ENCODE measurements at regions not wholly inside any gene's neighbourhood (a gene's known extent, or its start where the extent isn't known, plus 50 kb on each side); places are given as distances from the start of the nearest gene placed in this dataset.

DNA sequence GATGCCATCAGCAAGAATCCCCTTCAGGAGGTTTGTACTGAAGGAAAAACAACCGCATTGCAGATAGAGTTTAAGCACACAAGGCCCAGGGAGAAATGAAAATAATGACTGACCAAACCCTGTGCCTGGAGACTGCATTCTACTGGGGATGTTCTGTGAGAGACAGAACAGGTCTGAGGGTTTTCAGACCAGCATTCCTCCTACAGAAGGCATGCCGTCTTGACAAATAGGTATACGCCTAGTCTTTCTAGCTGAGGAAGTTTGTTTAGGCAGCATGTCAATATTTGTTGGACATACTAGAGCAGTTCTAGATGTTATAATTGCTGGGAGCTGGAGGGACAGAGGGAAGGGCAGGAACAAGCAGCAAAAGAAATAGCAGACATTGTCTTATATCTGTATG lies 68.4 kb upstream of the SCOC start:
- H3K4me1 Mint-ChIP-seq, result no peaks in the 10 kb centered on the region
- CTCF ChIA-PET, result no interaction called here
- Histone ChIP-seq H3K9me3 (ENCODE audit: low read length) (no peaks in the 10 kb centered on the region), H3K27ac (ENCODE audit: low read depth, low read length) (no peak overlapping the region), H3K36me3 (ENCODE audit: insufficient read depth, low read length) (no peaks in the 10 kb centered on the region), H3K27me3 (ENCODE audit: insufficient read depth, low read length, poor library complexity, severe bottlenecking) (no peaks in the 10 kb centered on the region), H3K4me1 (ENCODE audit: insufficient read depth, low read length) (no peaks in the 10 kb centered on the region), H3K4me3 (ENCODE audit: low read length) (no peak overlapping the region)
- no peak overlapping the region for H3K27ac Mint-ChIP-seq
- peaks cover 9 to 21% of the 10 kb centered on the region in 2 donors for H3K27me3 Mint-ChIP-seq
- no peak overlapping the region for H3K4me3 Mint-ChIP-seq
- H3K36me3 Mint-ChIP-seq, result no peaks in the 10 kb centered on the region
- no peaks in the 10 kb centered on the region for H3K9me3 Mint-ChIP-seq
- no peak for DNase-seq
- POLR2A ChIA-PET, result no interaction called here

DNA sequence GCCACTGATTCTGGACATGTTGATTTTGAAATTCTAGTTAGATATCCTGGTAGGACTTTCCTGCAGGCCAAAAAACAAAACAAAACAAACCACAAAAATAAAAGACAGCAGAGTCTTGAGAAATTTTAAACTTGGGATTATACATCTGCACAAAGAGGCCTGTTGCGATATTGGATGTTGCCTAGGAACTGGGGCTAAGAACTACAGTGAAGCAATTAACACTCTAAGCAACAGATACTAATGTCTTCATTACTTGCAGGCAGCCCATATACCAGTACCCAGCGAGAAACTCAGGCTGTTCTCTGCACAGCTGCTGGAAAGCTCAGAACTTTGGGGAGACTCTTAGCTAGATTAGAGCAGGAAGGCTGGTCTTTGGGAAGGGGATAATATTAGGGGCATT lies 69.1 kb upstream of the SCOC start:
- no peak overlapping the region for H3K27ac ChIP-seq (ENCODE audit: low read depth, low read length)
- no peaks in the 10 kb centered on the region for H3K36me3 ChIP-seq (ENCODE audit: insufficient read depth, low read length)
- H3K9me3 ChIP-seq (ENCODE audit: low read length), result no peaks in the 10 kb centered on the region
- H3K4me3 ChIP-seq (ENCODE audit: low read length), result no peak overlapping the region
- H3K27me3 ChIP-seq (ENCODE audit: insufficient read depth, low read length, poor library complexity, severe bottlenecking), result no peaks in the 10 kb centered on the region
- H3K4me1 Mint-ChIP-seq, result no peaks in the 10 kb centered on the region
- H3K9me3 Mint-ChIP-seq, result no peaks in the 10 kb centered on the region
- H3K36me3 Mint-ChIP-seq, result no peaks in the 10 kb centered on the region
- H3K27me3 Mint-ChIP-seq, result peaks cover 9 to 17% of the 10 kb centered on the region in 2 donors
- POLR2A ChIA-PET, result no interaction called here
- CTCF ChIA-PET, result no interaction called here
- no peaks in the 10 kb centered on the region for H3K4me1 ChIP-seq (ENCODE audit: insufficient read depth, low read length)
- H3K4me3 Mint-ChIP-seq, result no peak overlapping the region
- H3K27ac Mint-ChIP-seq, result no peak overlapping the region
- no peak for DNase-seq

DNA sequence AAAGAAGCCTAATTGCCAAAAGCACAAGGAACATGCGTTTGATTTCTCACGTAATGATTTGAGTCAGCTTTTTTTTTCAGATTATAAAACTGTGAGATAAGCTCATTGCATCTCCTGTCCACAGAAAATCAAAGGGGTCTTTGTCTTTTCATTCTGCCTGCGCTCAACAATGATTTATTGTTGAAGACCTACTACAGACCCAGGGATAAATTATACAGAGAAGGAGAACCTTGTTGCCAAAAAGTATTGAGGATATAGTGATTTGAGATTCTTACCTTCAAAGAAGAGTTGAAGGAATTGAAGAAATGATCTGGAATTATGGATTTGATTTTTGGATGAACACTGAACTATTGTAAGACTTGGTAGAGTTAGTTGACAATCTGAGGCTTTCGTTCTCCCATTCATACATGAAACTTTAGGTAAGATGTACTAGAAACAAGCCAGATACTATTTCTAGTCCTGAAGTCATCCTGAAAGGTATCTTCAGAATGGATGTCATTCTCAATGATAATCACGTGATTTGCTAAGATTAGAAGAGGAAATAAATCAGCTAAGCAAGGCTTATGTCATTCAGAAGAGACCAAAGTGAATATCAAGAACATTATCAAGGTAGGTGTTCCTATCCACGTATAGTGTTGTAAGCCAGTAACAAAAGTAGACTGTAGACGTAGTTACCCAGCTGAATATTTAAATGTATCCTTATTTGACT lies 71.1 kb upstream of the SCOC start:
- CTCF ChIA-PET, result no interaction called here
- H3K36me3 ChIP-seq (ENCODE audit: insufficient read depth, low read length), result no peaks in the 10 kb centered on the region
- H3K27ac Mint-ChIP-seq, result no peak overlapping the region
- H3K27ac ChIP-seq (ENCODE audit: low read depth, low read length), result no peak overlapping the region
- H3K36me3 Mint-ChIP-seq, result no peaks in the 10 kb centered on the region
- H3K4me3 Mint-ChIP-seq, result no peak overlapping the region
- POLR2A ChIA-PET, result no interaction called here
- no peak for DNase-seq
- H3K4me1 Mint-ChIP-seq, result no peaks in the 10 kb centered on the region
- no peaks in the 10 kb centered on the region for H3K4me1 ChIP-seq (ENCODE audit: insufficient read depth, low read length)
- no peak overlapping the region for H3K4me3 ChIP-seq (ENCODE audit: low read length)
- H3K9me3 Mint-ChIP-seq, result no peaks in the 10 kb centered on the region
- H3K27me3 ChIP-seq (ENCODE audit: insufficient read depth, low read length, poor library complexity, severe bottlenecking), result no peaks in the 10 kb centered on the region
- no peaks in the 10 kb centered on the region for H3K9me3 ChIP-seq (ENCODE audit: low read length)
- peaks cover 9 to 17% of the 10 kb centered on the region in 2 donors for H3K27me3 Mint-ChIP-seq

DNA sequence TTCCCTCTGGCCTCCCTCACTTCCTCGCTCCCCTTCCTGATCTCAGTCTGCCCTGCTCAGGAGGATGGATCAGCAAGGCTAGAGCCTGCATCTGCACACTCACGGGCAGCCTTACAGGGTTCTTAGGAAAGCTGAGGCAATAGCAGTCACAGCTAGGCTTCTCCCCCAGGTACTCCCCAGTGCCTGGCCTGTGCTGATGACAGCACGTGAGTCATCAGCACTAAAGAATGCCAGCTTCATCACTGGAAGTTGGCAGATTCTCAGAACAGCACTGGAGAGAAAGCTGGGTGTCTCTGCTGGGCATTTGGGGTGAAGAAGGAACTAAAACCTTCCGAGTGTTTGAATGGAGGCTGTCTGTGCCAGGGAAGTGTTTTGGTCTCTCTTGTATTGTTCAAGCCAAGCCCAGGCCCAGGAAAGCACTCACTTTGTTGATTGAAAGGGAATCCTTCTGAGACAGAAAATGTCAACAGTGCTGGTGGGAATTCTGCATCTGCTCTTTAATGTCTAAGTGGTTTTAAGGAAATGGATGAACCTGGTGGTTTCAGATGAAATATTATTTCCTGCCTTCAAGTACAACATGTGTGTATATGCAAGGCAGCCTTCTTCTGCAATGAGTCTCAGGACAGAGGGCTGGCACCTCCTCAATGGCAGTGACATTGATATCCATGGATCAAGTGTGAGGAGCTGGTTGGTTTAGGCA lies 73.0 kb upstream of the SCOC start:
- no peak for DNase-seq
- no peak overlapping the region for H3K4me3 Mint-ChIP-seq
- peaks cover 3 to 17% of the 10 kb centered on the region in 2 donors for H3K27me3 Mint-ChIP-seq
- no peaks in the 10 kb centered on the region for H3K4me1 ChIP-seq (ENCODE audit: insufficient read depth, low read length)
- peaks cover 0 to under 1% (median 0%) of the 10 kb centered on the region in 5 donors for H3K9me3 Mint-ChIP-seq
- no peak overlapping the region for H3K27ac Mint-ChIP-seq
- H3K9me3 ChIP-seq (ENCODE audit: low read length), result no peaks in the 10 kb centered on the region
- H3K36me3 ChIP-seq (ENCODE audit: insufficient read depth, low read length), result no peaks in the 10 kb centered on the region
- POLR2A ChIA-PET, result no interaction called here
- H3K27ac ChIP-seq (ENCODE audit: low read depth, low read length), result no peak overlapping the region
- H3K36me3 Mint-ChIP-seq, result no peaks in the 10 kb centered on the region
- CTCF ChIA-PET, result no interaction called here
- no peaks in the 10 kb centered on the region for H3K4me1 Mint-ChIP-seq
- H3K4me3 ChIP-seq (ENCODE audit: low read length), result no peak overlapping the region
- no peaks in the 10 kb centered on the region for H3K27me3 ChIP-seq (ENCODE audit: insufficient read depth, low read length, poor library complexity, severe bottlenecking)

DNA sequence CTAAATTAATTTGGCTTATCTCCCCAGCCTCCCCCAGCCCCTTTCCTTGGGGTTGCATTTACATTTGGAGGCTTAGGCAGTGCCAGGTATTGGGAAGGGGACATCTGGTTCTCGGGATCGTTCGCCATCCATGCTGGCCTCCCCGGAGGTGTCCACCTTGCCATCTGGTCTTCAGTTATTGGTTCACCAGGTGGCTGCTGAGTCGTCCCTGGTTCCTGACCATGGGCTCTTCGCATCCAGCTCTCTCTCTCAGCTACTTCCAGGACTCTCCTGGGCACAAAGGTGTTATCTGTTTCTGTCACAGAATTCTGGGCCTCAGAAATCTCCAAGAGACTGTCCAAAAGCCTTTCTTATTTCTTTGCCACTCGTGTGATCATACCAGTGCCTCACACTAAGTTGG lies 75.4 kb upstream of the SCOC start:
- ChIA-PET POLR2A (no interaction called here), CTCF (no interaction called here)
- Mint-ChIP-seq H3K9me3 (peaks cover 0 to 2% (median 0%) of the 10 kb centered on the region in 5 donors), H3K36me3 (no peaks in the 10 kb centered on the region), H3K4me3 (no peak overlapping the region), H3K27ac (no peak overlapping the region), H3K27me3 (peaks cover 0 to 24% of the 10 kb centered on the region in 2 donors), H3K4me1 (no peaks in the 10 kb centered on the region)
- DNase-seq, result no peak
- H3K4me1 ChIP-seq (ENCODE audit: insufficient read depth, low read length), result no peaks in the 10 kb centered on the region
- no peaks in the 10 kb centered on the region for H3K36me3 ChIP-seq (ENCODE audit: insufficient read depth, low read length)
- H3K27ac ChIP-seq (ENCODE audit: low read depth, low read length), result no peak overlapping the region
- no peak overlapping the region for H3K4me3 ChIP-seq (ENCODE audit: low read length)
- H3K9me3 ChIP-seq (ENCODE audit: low read length), result no peaks in the 10 kb centered on the region
- no peaks in the 10 kb centered on the region for H3K27me3 ChIP-seq (ENCODE audit: insufficient read depth, low read length, poor library complexity, severe bottlenecking)

DNA sequence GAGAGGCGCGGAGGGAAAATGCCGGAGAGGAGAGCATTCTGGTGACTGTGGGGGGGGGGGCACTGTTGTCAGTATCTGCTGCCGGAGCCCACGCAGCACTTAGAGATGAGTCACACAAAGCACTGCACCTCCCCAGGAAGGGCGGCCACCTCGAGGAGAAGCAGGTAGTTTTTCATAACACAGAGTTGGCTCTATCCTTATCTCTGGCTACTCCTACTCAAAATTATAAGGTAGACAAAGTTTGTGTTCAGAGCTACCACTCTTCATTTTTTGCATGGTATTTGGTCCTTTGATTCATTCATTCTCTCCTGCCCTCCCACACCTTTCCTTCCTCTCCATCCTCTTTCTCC lies 76.2 kb upstream of the SCOC start:
- Mint-ChIP-seq H3K27ac (no peak overlapping the region), H3K4me3 (no peak overlapping the region), H3K27me3 (peaks cover 0 to 26% of the 10 kb centered on the region in 2 donors), H3K4me1 (no peaks in the 10 kb centered on the region), H3K36me3 (no peaks in the 10 kb centered on the region), H3K9me3 (peaks cover 0 to 2% (median 0%) of the 10 kb centered on the region in 5 donors)
- no peak for DNase-seq
- POLR2A ChIA-PET, result no interaction called here
- Histone ChIP-seq H3K27me3 (ENCODE audit: insufficient read depth, low read length, poor library complexity, severe bottlenecking) (no peaks in the 10 kb centered on the region), H3K27ac (ENCODE audit: low read depth, low read length) (no peak overlapping the region), H3K36me3 (ENCODE audit: insufficient read depth, low read length) (no peaks in the 10 kb centered on the region), H3K4me3 (ENCODE audit: low read length) (no peak overlapping the region), H3K9me3 (ENCODE audit: low read length) (no peaks in the 10 kb centered on the region), H3K4me1 (ENCODE audit: insufficient read depth, low read length) (no peaks in the 10 kb centered on the region)
- CTCF ChIA-PET, result no interaction called here

DNA sequence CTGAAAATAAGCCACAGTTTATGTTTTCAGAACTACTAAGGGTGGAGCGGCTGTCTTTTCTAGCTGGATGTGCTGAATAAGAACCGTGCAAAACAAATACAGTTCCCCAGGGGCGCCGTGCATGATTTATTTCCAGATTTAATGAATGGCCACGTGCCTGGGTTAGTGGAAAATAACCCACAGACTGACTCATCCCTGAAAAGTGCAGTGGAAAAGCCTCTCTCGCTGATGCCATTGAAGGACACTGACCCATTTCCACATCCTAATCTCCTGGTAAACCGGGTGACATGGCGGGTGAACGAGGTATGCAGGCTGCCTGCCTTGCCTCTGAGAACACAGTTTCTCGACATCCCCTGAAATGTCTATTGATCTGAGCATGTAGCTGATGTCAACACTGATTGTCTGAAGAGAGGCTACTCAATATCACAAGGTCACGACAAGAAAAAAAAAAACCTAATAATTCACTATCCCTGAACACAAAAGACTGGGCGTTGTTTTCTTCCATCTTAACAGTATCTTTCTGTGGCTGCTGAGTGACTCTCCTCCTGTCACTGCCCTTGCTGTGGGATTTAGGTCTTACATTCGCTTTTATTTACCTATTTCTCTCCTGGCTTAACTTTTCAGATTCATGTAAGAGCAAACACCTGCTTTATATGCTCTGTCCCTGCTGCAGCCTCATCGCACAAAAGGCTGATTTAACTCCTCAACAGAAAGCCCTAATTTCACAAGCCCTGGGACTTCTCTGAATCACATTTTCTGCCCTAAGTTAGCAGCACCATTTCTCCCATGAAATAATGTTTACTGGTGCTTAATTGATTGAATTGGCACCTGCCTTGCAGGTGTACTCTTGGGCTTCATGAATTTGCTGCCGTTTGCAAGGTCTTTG lies 76.9 kb upstream of the SCOC start:
- peaks cover 0 to 2% (median 0%) of the 10 kb centered on the region in 5 donors for H3K9me3 Mint-ChIP-seq
- H3K4me3 ChIP-seq (ENCODE audit: low read length), result no peak overlapping the region
- no peaks in the 10 kb centered on the region for H3K27me3 ChIP-seq (ENCODE audit: insufficient read depth, low read length, poor library complexity, severe bottlenecking)
- H3K27ac Mint-ChIP-seq, result no peak overlapping the region
- no peak for DNase-seq
- ChIA-PET CTCF (interaction anchor here (0.6 kb wide), 1 partner anchor 574 kb away, joined by 3 read pairs; no protein-coding TSS in a partner anchor), POLR2A (no interaction called here)
- no peak overlapping the region for H3K27ac ChIP-seq (ENCODE audit: low read depth, low read length)
- H3K9me3 ChIP-seq (ENCODE audit: low read length), result no peaks in the 10 kb centered on the region
- H3K36me3 Mint-ChIP-seq, result no peaks in the 10 kb centered on the region
- H3K4me3 Mint-ChIP-seq, result no peak overlapping the region
- no peaks in the 10 kb centered on the region for H3K4me1 Mint-ChIP-seq
- H3K36me3 ChIP-seq (ENCODE audit: insufficient read depth, low read length), result no peaks in the 10 kb centered on the region
- H3K4me1 ChIP-seq (ENCODE audit: insufficient read depth, low read length), result no peaks in the 10 kb centered on the region
- peaks cover 0 to 29% of the 10 kb centered on the region in 2 donors for H3K27me3 Mint-ChIP-seq

DNA sequence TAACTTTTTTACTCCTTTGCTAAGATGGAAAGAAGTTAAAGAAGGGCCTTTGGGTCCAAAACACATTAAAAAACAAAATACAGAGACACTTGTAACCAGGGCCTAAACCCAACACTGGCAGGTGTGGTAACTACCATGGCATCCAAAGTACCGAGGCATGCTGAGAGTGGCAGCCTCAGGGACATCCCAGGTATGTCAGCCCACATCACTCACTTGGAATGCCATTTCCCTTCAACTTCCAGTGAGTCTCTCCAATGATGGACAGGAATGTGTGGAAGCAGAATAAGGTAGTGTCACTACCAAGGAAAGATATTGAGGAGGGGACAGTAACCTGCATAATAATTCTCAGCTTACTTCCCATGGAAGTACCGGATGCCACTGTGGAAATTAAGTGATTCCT lies 79.5 kb upstream of the SCOC start:
- no peak overlapping the region for H3K27ac Mint-ChIP-seq

More for the DNA sequence above, 79.5 kb upstream of the SCOC start:
- CTCF ChIA-PET, result no interaction called here
- Mint-ChIP-seq H3K4me1 (no peaks in the 10 kb centered on the region), H3K4me3 (no peak overlapping the region), H3K9me3 (peaks cover 0 to 2% (median 0%) of the 10 kb centered on the region in 5 donors), H3K27me3 (peaks cover 3 to 22% of the 10 kb centered on the region in 2 donors), H3K36me3 (no peaks in the 10 kb centered on the region)
- Histone ChIP-seq H3K27me3 (ENCODE audit: insufficient read depth, low read length, poor library complexity, severe bottlenecking) (no peaks in the 10 kb centered on the region), H3K27ac (ENCODE audit: low read depth, low read length) (no peak overlapping the region), H3K9me3 (ENCODE audit: low read length) (no peaks in the 10 kb centered on the region), H3K4me3 (ENCODE audit: low read length) (no peak overlapping the region), H3K4me1 (ENCODE audit: insufficient read depth, low read length) (no peaks in the 10 kb centered on the region), H3K36me3 (ENCODE audit: insufficient read depth, low read length) (no peaks in the 10 kb centered on the region)
- no peak for DNase-seq
- POLR2A ChIA-PET, result no interaction called here
